ENCODE measurements at regions not wholly inside any gene's neighbourhood (a gene's known extent, or its start where the extent isn't known, plus 50 kb on each side); places are given as distances from the start of the nearest gene placed in this dataset.

GRCh38 chr2:147630585-147630984, 214.2 kb upstream of the ACVR2A start:
- TF ChIP-seq, protein P1, sequence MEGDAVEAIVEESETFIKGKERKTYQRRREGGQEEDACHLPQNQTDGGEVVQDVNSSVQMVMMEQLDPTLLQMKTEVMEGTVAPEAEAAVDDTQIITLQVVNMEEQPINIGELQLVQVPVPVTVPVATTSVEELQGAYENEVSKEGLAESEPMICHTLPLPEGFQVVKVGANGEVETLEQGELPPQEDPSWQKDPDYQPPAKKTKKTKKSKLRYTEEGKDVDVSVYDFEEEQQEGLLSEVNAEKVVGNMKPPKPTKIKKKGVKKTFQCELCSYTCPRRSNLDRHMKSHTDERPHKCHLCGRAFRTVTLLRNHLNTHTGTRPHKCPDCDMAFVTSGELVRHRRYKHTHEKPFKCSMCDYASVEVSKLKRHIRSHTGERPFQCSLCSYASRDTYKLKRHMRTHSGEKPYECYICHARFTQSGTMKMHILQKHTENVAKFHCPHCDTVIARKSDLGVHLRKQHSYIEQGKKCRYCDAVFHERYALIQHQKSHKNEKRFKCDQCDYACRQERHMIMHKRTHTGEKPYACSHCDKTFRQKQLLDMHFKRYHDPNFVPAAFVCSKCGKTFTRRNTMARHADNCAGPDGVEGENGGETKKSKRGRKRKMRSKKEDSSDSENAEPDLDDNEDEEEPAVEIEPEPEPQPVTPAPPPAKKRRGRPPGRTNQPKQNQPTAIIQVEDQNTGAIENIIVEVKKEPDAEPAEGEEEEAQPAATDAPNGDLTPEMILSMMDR (conservative IDR thresholded peaks at IDR 0.05 in 1 of 2, IDR thresholded peaks at IDR 0.05 in 1 of 2; ENCODE audit: low read depth in 1 of 2, low read length in 2 of 2) = no peak
- TF ChIP-seq EZH2 (IDR thresholded peaks at IDR 0.05; ENCODE audit: low read length, missing control alignments) = no peak

Data from fibroblast of lung (primary cell).